ENCODE measurements at regions not wholly inside any gene's neighbourhood (a gene's known extent, or its start where the extent isn't known, plus 50 kb on each side); places are given as distances from the start of the nearest gene placed in this dataset.

- intact Hi-C loops (cut with micrococcal nuclease), result no loop called here
- Mint-ChIP-seq H3K27me3 (ENCODE audit: insufficient read depth, unreplicated experiment) (no peaks in the 10 kb centered on the region), H3K4me3 (ENCODE audit: unreplicated experiment) (no peak overlapping the region), H3K36me3 (ENCODE audit: insufficient read depth, unreplicated experiment) (no peaks in the 10 kb centered on the region), H3K27ac (ENCODE audit: low read depth, unreplicated experiment) (no peak overlapping the region), H3K4me1 (ENCODE audit: insufficient read depth, unreplicated experiment) (no peaks in the 10 kb centered on the region), H3K9me3 (ENCODE audit: unreplicated experiment) (no peaks in the 10 kb centered on the region)
- ChIA-PET CTCF (interaction anchor here (0.6 to 1.2 kb wide), 2 partner anchors 10 to 138 kb away, joined by 3 to 4 read pairs; no protein-coding TSS in a partner anchor), POLR2A (interaction anchor here (1.0 to 1.2 kb wide), 2 partner anchors 8 to 9 kb away, joined by 3 to 4 read pairs; no protein-coding TSS in a partner anchor)
- TF ChIP-seq, protein P1, sequence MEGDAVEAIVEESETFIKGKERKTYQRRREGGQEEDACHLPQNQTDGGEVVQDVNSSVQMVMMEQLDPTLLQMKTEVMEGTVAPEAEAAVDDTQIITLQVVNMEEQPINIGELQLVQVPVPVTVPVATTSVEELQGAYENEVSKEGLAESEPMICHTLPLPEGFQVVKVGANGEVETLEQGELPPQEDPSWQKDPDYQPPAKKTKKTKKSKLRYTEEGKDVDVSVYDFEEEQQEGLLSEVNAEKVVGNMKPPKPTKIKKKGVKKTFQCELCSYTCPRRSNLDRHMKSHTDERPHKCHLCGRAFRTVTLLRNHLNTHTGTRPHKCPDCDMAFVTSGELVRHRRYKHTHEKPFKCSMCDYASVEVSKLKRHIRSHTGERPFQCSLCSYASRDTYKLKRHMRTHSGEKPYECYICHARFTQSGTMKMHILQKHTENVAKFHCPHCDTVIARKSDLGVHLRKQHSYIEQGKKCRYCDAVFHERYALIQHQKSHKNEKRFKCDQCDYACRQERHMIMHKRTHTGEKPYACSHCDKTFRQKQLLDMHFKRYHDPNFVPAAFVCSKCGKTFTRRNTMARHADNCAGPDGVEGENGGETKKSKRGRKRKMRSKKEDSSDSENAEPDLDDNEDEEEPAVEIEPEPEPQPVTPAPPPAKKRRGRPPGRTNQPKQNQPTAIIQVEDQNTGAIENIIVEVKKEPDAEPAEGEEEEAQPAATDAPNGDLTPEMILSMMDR (IDR thresholded peaks at IDR 0.05; ENCODE audit: unreplicated experiment), result no peak
- BruUV-seq (replicated peaks), result no TSS peak
- DNase-seq (ENCODE audit: unreplicated experiment), result no peak
These were observed 559.5 kb upstream of the CCDC54 start for GRCh38 chr3:106817706-106818105.

GRCh38 chr3:106819440-106819839, 557.8 kb upstream of the CCDC54 start:
- no TSS peak for BruUV-seq (replicated peaks)
- no peak overlapping the region for H3K4me3 Mint-ChIP-seq (ENCODE audit: unreplicated experiment)
- no peaks in the 10 kb centered on the region for H3K9me3 Mint-ChIP-seq (ENCODE audit: unreplicated experiment)
- CTCF ChIA-PET, result no interaction called here
- TF ChIP-seq, protein P1 (IDR thresholded peaks at IDR 0.05; ENCODE audit: unreplicated experiment), result no peak
- H3K36me3 Mint-ChIP-seq (ENCODE audit: insufficient read depth, unreplicated experiment), result no peaks in the 10 kb centered on the region
- no peak overlapping the region for H3K27ac Mint-ChIP-seq (ENCODE audit: low read depth, unreplicated experiment)
- no peaks in the 10 kb centered on the region for H3K4me1 Mint-ChIP-seq (ENCODE audit: insufficient read depth, unreplicated experiment)
- H3K27me3 Mint-ChIP-seq (ENCODE audit: insufficient read depth, unreplicated experiment), result no peaks in the 10 kb centered on the region
- no peak for DNase-seq (ENCODE audit: unreplicated experiment)
- POLR2A ChIA-PET, result no interaction called here
- intact Hi-C loops (cut with micrococcal nuclease), result no loop called here

DNA sequence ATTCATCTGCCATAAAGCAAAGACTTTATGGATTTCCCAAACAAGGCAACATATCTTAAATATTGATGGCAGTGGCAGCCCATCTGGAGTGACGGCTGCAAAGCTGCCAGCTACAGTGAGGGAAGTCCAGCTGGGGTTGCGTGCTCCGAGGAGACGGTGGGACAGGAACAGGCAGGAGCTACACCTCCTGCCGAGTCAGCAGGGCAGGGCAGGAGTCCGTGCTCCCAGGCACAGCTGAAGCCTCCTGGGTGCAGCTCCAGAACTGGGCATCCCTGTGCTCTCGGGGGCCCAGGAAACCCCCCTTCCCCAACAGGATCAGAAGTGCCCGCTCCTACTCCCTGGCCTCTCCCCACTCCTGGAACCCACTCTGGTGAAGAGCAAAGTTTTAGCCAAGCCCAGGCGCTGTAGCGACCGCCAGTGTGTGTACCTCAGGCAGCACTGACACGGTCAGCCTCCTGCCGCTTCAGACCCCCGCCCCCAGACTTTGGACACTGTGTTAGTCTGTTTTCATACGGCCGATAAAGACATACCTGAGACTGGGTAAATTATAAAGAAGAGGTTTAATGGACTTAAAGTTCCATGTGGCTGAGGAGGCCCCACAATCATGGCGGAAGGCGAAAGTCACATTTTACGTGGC, 556.4 kb upstream of the CCDC54 start:
- Mint-ChIP-seq H3K9me3 (ENCODE audit: unreplicated experiment) (no peaks in the 10 kb centered on the region), H3K4me1 (ENCODE audit: insufficient read depth, unreplicated experiment) (peaks cover 2% of the 10 kb centered on the region), H3K36me3 (ENCODE audit: insufficient read depth, unreplicated experiment) (no peaks in the 10 kb centered on the region), H3K4me3 (ENCODE audit: unreplicated experiment) (no peak overlapping the region), H3K27me3 (ENCODE audit: insufficient read depth, unreplicated experiment) (no peaks in the 10 kb centered on the region), H3K27ac (ENCODE audit: low read depth, unreplicated experiment) (no peak overlapping the region)
- no peak for DNase-seq (ENCODE audit: unreplicated experiment)
- TF ChIP-seq, protein P1 (IDR thresholded peaks at IDR 0.05; ENCODE audit: unreplicated experiment), result no peak
- CTCF ChIA-PET, result no interaction called here
- intact Hi-C loops (cut with micrococcal nuclease), result loop anchor here (10.0 kb wide), 1 partner anchor 244 kb away; no protein-coding TSS in a partner anchor
- POLR2A ChIA-PET, result interaction anchor here (0.7 kb wide), 1 partner anchor 79 kb away, joined by 3 read pairs; no protein-coding TSS in a partner anchor
- BruUV-seq (replicated peaks), result no TSS peak

- H3K27ac Mint-ChIP-seq (ENCODE audit: low read depth, unreplicated experiment), result no peak overlapping the region
- H3K36me3 Mint-ChIP-seq (ENCODE audit: insufficient read depth, unreplicated experiment), result no peaks in the 10 kb centered on the region
- no peak for DNase-seq (ENCODE audit: unreplicated experiment)
- ChIA-PET POLR2A (no interaction called here), CTCF (no interaction called here)
- no TSS peak for BruUV-seq (replicated peaks)
- H3K4me1 Mint-ChIP-seq (ENCODE audit: insufficient read depth, unreplicated experiment), result peaks cover 3% of the 10 kb centered on the region
- H3K9me3 Mint-ChIP-seq (ENCODE audit: unreplicated experiment), result no peaks in the 10 kb centered on the region
- intact Hi-C loops (cut with micrococcal nuclease), result loop anchor here (10.0 kb wide), 1 partner anchor 243 kb away; no protein-coding TSS in a partner anchor
- TF ChIP-seq, protein P1 (IDR thresholded peaks at IDR 0.05; ENCODE audit: unreplicated experiment), result no peak
- H3K4me3 Mint-ChIP-seq (ENCODE audit: unreplicated experiment), result no peak overlapping the region
- no peaks in the 10 kb centered on the region for H3K27me3 Mint-ChIP-seq (ENCODE audit: insufficient read depth, unreplicated experiment)
These were observed 555.4 kb upstream of the CCDC54 start for GRCh38 chr3:106821801-106822200.
